ENCODE measurements at regions not wholly inside any gene's neighbourhood (a gene's known extent, or its start where the extent isn't known, plus 50 kb on each side); places are given as distances from the start of the nearest gene placed in this dataset.

DNA sequence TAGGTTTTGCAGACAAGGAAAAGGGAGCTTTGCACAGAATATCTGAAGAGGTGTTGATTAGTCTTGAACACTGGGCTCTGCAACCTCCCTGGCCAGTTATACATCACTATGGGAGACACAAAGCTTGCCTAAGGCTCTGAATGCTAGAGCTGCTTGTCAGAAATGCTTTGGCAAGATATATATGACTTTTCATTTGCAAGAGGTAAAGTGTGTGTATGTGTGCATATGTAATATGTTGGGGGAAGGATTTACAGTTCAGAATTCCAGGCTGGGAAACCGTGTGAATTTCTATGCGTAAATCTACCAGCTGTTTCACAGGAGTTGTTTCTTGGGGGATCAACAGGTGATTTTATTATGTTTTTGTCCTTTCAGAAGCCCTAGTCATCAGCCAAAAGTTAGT lies 350.9 kb downstream of the TMEM114 start:
- no peak for TF ChIP-seq CTCF (conservative IDR thresholded peaks at IDR 0.05)
- no peak overlapping the region for H3K27ac ChIP-seq

GRCh38 chr16:8237452-8237851 lies 352.9 kb downstream of the TMEM114 start:
- no peak for TF ChIP-seq CTCF (conservative IDR thresholded peaks at IDR 0.05)
- no peak overlapping the region for H3K27ac ChIP-seq

DNA sequence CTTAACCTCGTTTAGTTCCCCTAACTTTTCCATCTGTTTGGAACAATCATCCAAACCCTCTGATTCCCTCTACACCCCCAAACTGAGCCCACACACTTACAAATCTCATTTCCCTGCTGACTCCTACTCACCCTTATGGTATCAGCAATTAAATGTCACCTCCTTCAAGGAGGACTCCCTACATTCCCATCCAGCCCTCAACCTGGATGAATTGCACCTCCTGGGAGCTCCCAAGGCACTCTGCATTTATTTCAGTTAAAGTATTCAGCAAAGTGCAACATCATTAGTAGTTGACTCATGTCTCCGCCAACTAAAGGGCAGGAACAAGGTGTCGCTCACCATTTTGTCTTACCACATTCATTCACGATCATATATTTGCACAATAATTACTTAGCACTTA lies 353.5 kb downstream of the TMEM114 start:
- H3K27ac ChIP-seq: no peak overlapping the region
- no peak for TF ChIP-seq CTCF (conservative IDR thresholded peaks at IDR 0.05)

DNA sequence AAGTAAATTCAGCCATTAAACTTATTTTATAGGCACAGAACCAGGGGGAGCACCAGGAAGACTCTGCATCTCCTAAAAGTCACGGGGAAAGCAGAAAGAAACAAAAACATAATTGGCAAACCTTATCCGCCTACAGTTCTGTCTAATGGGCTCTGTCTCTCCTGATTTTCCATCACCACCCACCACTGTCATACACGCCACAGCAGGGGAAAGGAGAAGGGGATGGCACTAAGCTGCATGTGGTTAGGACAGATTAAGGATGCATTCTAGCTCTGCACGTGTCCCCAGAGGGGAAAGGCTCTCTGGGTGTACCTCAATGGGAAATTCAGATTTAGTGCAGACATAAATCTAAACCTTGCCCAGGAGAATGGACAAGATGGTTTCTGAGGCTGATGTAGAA lies 359.8 kb downstream of the TMEM114 start:
- H3K27ac ChIP-seq: no peak overlapping the region
- no peak for TF ChIP-seq CTCF (conservative IDR thresholded peaks at IDR 0.05)

DNA sequence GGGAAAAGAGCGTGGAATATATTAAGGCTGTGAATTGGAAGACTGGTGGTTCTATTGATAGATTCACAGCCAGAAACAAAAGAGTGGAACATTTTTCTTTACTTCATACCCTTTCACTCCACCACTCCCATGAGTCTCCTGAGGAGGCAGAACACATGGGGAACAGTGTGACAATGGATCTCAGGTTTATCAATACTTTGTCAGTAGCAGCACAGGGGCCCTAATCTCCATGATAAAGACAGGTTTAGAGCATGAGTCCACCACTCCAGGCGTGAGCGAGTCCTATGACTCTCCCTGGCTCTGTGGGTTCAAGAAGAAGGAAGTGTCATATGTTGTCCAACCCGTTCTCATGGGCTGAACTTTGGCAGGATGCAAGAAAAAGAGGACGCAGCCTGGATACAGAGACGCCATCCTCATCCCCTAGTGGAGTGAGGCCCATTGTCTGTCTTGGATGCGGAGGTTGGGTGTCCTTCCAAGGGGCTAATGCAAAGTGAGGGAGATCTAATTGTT lies 361.2 kb downstream of the TMEM114 start:
- no peak overlapping the region for H3K27ac ChIP-seq
- no peak for TF ChIP-seq CTCF (conservative IDR thresholded peaks at IDR 0.05)

DNA sequence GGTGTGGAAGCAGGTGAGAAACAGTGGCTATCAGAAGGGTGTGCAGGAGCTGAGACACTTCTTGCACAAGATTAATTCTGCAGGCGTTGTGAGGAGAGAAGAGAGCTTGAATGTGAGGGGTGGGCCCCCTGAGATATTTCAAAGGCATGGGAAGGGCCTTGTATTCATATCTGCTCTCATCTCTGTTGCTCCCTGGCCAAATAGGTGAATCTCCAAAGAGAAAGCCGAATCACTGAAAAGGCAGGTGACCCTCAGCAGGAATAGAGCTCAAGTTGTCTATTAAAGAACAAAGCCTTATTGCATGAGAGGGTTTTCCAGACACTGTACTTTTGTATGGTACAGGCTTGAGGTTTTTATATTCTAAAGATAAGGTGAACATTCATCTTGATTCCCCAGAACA lies 373.1 kb downstream of the TMEM114 start:
- no peak for TF ChIP-seq CTCF (conservative IDR thresholded peaks at IDR 0.05)
- no peak overlapping the region for H3K27ac ChIP-seq

DNA sequence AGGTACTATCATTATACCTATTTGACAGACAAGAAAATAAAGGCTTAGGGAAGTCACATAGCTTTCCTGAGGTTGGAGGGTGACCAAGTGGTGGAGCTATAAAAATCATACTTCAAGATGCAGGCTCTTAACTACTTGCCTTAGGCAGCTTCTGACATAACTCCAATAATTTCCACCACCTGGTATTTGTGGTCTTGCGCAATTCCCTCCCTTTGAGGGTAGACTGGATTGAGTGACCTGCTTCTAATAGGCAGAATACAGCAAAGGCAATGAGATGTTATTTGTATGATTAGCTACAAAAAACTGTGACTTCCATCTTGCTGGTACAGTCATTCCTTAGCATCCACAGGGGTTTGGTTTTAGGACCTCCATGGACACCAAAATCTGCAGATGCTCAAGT lies 385.5 kb downstream of the TMEM114 start:
- TF ChIP-seq CTCF (conservative IDR thresholded peaks at IDR 0.05): no peak

DNA sequence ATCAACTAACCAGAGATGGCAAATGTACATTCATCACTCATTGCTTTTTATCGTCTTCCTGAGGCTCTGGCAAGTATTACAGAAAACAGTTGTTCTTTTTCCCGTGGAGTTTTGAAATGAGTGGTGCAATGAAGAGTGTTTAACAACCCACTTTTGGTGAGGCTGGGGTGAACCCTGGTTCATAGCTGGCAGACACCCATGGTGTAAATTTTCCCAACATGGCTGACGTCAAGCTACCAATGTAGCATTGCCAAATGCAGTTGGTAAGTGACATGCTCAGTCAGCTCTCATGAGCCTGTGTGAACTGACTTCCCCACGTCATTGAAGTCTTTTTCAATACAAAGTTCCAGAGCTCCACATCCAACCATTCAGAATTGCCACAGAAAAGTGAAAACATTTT lies 386.2 kb downstream of the TMEM114 start:
- TF ChIP-seq CTCF (conservative IDR thresholded peaks at IDR 0.05): no peak
- H3K27ac ChIP-seq: no peak overlapping the region

More for the DNA sequence above, 385.5 kb downstream of the TMEM114 start:
- no peak overlapping the region for H3K27ac ChIP-seq
